ENCODE measurements at regions not wholly inside any gene's neighbourhood (a gene's known extent, or its start where the extent isn't known, plus 50 kb on each side); places are given as distances from the start of the nearest gene placed in this dataset.

DNA sequence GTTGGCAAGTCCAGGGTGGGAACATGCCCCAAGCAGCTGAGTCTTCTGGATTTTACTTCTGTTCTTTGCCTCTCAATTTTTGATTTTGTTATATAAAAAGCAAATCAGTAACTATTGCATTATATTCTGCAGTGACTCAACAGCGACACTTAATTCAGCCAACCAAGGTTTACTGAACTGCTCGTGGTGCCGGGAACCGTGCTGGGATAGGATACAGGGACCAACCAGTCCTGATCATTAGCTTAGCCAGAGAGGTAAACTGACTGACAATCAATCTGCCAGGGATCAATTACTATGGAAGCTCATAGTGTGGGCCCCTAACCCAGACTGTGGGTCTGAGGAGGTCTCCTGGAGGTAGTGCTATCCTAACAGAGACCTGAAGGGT, 68.4 kb upstream of the ZNF281 start:
- TF ChIP-seq, protein P1, sequence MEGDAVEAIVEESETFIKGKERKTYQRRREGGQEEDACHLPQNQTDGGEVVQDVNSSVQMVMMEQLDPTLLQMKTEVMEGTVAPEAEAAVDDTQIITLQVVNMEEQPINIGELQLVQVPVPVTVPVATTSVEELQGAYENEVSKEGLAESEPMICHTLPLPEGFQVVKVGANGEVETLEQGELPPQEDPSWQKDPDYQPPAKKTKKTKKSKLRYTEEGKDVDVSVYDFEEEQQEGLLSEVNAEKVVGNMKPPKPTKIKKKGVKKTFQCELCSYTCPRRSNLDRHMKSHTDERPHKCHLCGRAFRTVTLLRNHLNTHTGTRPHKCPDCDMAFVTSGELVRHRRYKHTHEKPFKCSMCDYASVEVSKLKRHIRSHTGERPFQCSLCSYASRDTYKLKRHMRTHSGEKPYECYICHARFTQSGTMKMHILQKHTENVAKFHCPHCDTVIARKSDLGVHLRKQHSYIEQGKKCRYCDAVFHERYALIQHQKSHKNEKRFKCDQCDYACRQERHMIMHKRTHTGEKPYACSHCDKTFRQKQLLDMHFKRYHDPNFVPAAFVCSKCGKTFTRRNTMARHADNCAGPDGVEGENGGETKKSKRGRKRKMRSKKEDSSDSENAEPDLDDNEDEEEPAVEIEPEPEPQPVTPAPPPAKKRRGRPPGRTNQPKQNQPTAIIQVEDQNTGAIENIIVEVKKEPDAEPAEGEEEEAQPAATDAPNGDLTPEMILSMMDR (IDR thresholded peaks at IDR 0.05; ENCODE audit: insufficient read depth, low read length, poor library complexity, severe bottlenecking), result no peak
- TF ChIP-seq EZH2phosphoT487 (conservative IDR thresholded peaks at IDR 0.05; ENCODE audit: low read length), result no peak
- H3K36me3 ChIP-seq (ENCODE audit: low read length), result no peaks in the 10 kb centered on the region
- no peaks in the 10 kb centered on the region for H3K79me2 ChIP-seq (ENCODE audit: insufficient read depth, low read length)
- no peaks in the 10 kb centered on the region for H3K9me2 ChIP-seq (replicated peaks; ENCODE audit: insufficient read depth, low read length)
- no peak overlapping the region for H3K27ac ChIP-seq (ENCODE audit: low read depth, low read length)
- H3K27me3 ChIP-seq (ENCODE audit: low read length), result no peaks in the 10 kb centered on the region
- H3K9ac ChIP-seq (ENCODE audit: low read length), result no peak overlapping the region
- H2AFZ ChIP-seq (ENCODE audit: low read depth, low read length, severe bottlenecking), result no peak overlapping the region
- H3K9me3 ChIP-seq (ENCODE audit: insufficient read depth, low read length), result no peaks in the 10 kb centered on the region
- no peaks in the 10 kb centered on the region for H4K20me1 ChIP-seq (ENCODE audit: low read depth, low read length)
- H3K4me2 ChIP-seq (ENCODE audit: low read depth, low read length, poor library complexity, severe bottlenecking), result no peak overlapping the region
- H3F3A ChIP-seq (ENCODE audit: insufficient read depth), result no peaks in the 10 kb centered on the region
- no peak overlapping the region for H3K4me3 ChIP-seq (ENCODE audit: insufficient read depth, low read length, poor library complexity, severe bottlenecking)

- TF ChIP-seq EZH2phosphoT487 (conservative IDR thresholded peaks at IDR 0.05; ENCODE audit: low read length), result no peak
- TF ChIP-seq, protein P1 (IDR thresholded peaks at IDR 0.05; ENCODE audit: insufficient read depth, low read length, poor library complexity, severe bottlenecking), result no peak
- H3K27ac ChIP-seq (ENCODE audit: low read depth, low read length), result no peak overlapping the region
- H3K9ac ChIP-seq (ENCODE audit: low read length), result no peak overlapping the region
- H3K9me3 ChIP-seq (ENCODE audit: insufficient read depth, low read length), result no peaks in the 10 kb centered on the region
- H3F3A ChIP-seq (ENCODE audit: insufficient read depth), result no peaks in the 10 kb centered on the region
- H2AFZ ChIP-seq (ENCODE audit: low read depth, low read length, severe bottlenecking), result no peak overlapping the region
- H3K79me2 ChIP-seq (ENCODE audit: insufficient read depth, low read length), result no peaks in the 10 kb centered on the region
- H3K36me3 ChIP-seq (ENCODE audit: low read length), result no peaks in the 10 kb centered on the region
- no peaks in the 10 kb centered on the region for H3K27me3 ChIP-seq (ENCODE audit: low read length)
- H4K20me1 ChIP-seq (ENCODE audit: low read depth, low read length), result no peaks in the 10 kb centered on the region
- no peak overlapping the region for H3K4me2 ChIP-seq (ENCODE audit: low read depth, low read length, poor library complexity, severe bottlenecking)
- no peak overlapping the region for H3K4me3 ChIP-seq (ENCODE audit: insufficient read depth, low read length, poor library complexity, severe bottlenecking)
- H3K9me2 ChIP-seq (replicated peaks; ENCODE audit: insufficient read depth, low read length), result no peaks in the 10 kb centered on the region
Observed at GRCh38 chr1:200474633-200475032, 64.8 kb upstream of the ZNF281 start.

DNA sequence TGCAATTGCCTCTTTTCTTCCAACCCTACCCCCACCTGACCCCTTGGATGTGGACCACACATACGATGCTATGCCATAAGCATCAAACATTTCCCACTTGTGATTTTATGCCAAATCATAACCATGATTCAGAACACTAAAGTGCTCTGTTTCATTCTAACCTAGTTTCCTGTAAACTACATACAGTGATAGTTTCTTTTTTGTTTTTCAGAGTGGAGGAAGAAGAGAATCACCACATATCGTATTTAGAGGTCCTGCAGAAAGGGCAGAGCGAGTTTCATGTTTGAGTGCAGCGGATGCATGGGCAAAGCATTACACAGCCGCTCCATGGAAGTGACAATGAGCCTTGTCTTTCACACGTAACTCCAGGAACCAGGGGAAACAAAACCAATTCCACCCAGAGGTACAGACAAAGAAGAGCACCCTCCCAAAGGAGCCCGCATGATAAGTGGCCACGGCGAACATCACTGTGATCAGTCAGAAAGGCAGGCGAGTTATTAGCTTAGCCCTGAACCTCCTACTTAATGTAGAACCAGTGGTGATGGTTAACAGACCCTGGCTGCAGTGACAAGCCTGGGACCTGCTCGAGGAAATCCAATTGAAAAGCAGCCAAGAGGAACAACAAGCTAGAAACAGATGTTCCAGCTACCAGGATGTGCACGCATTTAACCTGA, 64.0 kb upstream of the ZNF281 start:
- Histone ChIP-seq H3K79me2 (ENCODE audit: insufficient read depth, low read length) (no peaks in the 10 kb centered on the region), H3K36me3 (ENCODE audit: low read length) (no peaks in the 10 kb centered on the region), H3K27me3 (ENCODE audit: low read length) (no peaks in the 10 kb centered on the region), H4K20me1 (ENCODE audit: low read depth, low read length) (no peaks in the 10 kb centered on the region), H3K9ac (ENCODE audit: low read length) (no peak overlapping the region), H2AFZ (ENCODE audit: low read depth, low read length, severe bottlenecking) (no peak overlapping the region), H3K9me2 (replicated peaks; ENCODE audit: insufficient read depth, low read length) (no peaks in the 10 kb centered on the region), H3K4me3 (ENCODE audit: insufficient read depth, low read length, poor library complexity, severe bottlenecking) (no peak overlapping the region), H3F3A (ENCODE audit: insufficient read depth) (no peaks in the 10 kb centered on the region), H3K9me3 (ENCODE audit: insufficient read depth, low read length) (no peaks in the 10 kb centered on the region), H3K4me2 (ENCODE audit: low read depth, low read length, poor library complexity, severe bottlenecking) (no peak overlapping the region), H3K27ac (ENCODE audit: low read depth, low read length) (no peak overlapping the region)
- no peak for TF ChIP-seq EZH2phosphoT487 (conservative IDR thresholded peaks at IDR 0.05; ENCODE audit: low read length)
- TF ChIP-seq, protein P1 (IDR thresholded peaks at IDR 0.05; ENCODE audit: insufficient read depth, low read length, poor library complexity, severe bottlenecking), result no peak
